Neuronal stem cell (in vitro differentiated cells): ENCODE measurements at regions not wholly inside any gene's neighbourhood (a gene's known extent, or its start where the extent isn't known, plus 50 kb on each side); places are given as distances from the start of the nearest gene placed in this dataset.

Experiments
- DNase-seq: peaks from one replicate; pipeline ENCODE4 v3.0.0-alpha.2; 2013; ENCODE audit warnings: low spot score
- H2AFZ ChIP-seq: one replicate; pipeline ENCODE4 v1.6.1; 2013; ENCODE audit warnings: mild to moderate bottlenecking, low read length, inconsistent platforms
- H2AK5ac ChIP-seq: 2 replicates; pipeline ENCODE4 v1.6.1; 2013; ENCODE audit warnings: low read depth, mild to moderate bottlenecking, inconsistent platforms, low read length, moderate library complexity, mixed read lengths
- H2BK120ac ChIP-seq: 2 replicates; pipeline ENCODE4 v1.6.1; 2013; ENCODE audit warnings: low read depth, mild to moderate bottlenecking, inconsistent platforms, low read length, moderate library complexity, mixed read lengths
- H2BK12ac ChIP-seq: one replicate; pipeline ENCODE4 v1.6.1; 2013; ENCODE audit warnings: low read length, inconsistent platforms
- H2BK15ac ChIP-seq: 2 replicates; pipeline ENCODE4 v1.6.1; 2013; ENCODE audit warnings: mild to moderate bottlenecking, low read length, inconsistent platforms, mixed read lengths
- H2BK5ac ChIP-seq: one replicate; pipeline ENCODE4 v1.6.1; 2013; ENCODE audit warnings: inconsistent platforms, mild to moderate bottlenecking, low read length, moderate library complexity
- H3K14ac ChIP-seq: one replicate; pipeline ENCODE4 v1.6.1; 2013; ENCODE audit warnings: low read length, inconsistent platforms
- H3K18ac ChIP-seq: 2 replicates; pipeline ENCODE4 v1.6.1; 2013; ENCODE audit warnings: low read length, inconsistent platforms
- H3K23ac ChIP-seq: 2 replicates; pipeline ENCODE4 v1.6.1; 2013; ENCODE audit warnings: low read depth, mild to moderate bottlenecking, mixed read lengths, low read length, inconsistent platforms; ENCODE audit not compliant: poor library complexity
- H3K27ac ChIP-seq: replicated peaks from 3 replicates; pipeline ENCODE4 v1.5.1; 2013; ENCODE audit warnings: low read length, inconsistent platforms
- H3K27me3 ChIP-seq, 3 experiments: 2 replicates each; pipeline ENCODE4 v1.6.1; 2013; ENCODE audit warnings: low read length in 3 of 3, mild to moderate bottlenecking in 2 of 3, inconsistent platforms in 1 of 3, low read depth in 1 of 3, mixed read lengths in 1 of 3, moderate library complexity in 1 of 3; ENCODE audit not compliant: control insufficient read depth in 3 of 3, insufficient read depth in 3 of 3
- H3K36me3 ChIP-seq, 2 donors: replicated peaks in 1 of 2; 2 replicates each; pipeline ENCODE4 v1.6.1; 2013; ENCODE audit warnings: low read length in 2 of 2; ENCODE audit not compliant: control insufficient read depth in 2 of 2, insufficient read depth in 2 of 2
- H3K4ac ChIP-seq: 2 replicates; pipeline ENCODE4 v1.6.1; 2013; ENCODE audit warnings: inconsistent platforms, mild to moderate bottlenecking, low read length, moderate library complexity
- H3K4me1 ChIP-seq, 2 donors: 1 replicate in 1 of 2; 2 replicates in 1 of 2; pipeline ENCODE4 v1.6.1; 2013; ENCODE audit warnings: low read length in 2 of 2, low read depth in 1 of 2; ENCODE audit not compliant: control insufficient read depth in 2 of 2, insufficient read depth in 1 of 2
- H3K4me2 ChIP-seq: one replicate; pipeline ENCODE4 v1.6.1; 2013; ENCODE audit warnings: mild to moderate bottlenecking, low read length, inconsistent platforms; ENCODE audit not compliant: insufficient read depth, poor library complexity, severe bottlenecking
- H3K4me3 ChIP-seq, 2 donors: 2 replicates each; pipeline ENCODE4 v1.5.1; 2013; ENCODE audit warnings: low read length in 2 of 2, mild to moderate bottlenecking in 2 of 2, inconsistent platforms in 1 of 2, moderate library complexity in 1 of 2
- H3K79me1 ChIP-seq: one replicate; pipeline ENCODE4 v1.6.1; 2013; ENCODE audit warnings: low read depth, mild to moderate bottlenecking, inconsistent platforms, low read length, moderate library complexity
- H3K9ac ChIP-seq: one replicate; pipeline ENCODE4 v1.6.1; 2013; ENCODE audit warnings: mild to moderate bottlenecking, low read depth, low read length, inconsistent platforms; ENCODE audit not compliant: poor library complexity
- H3K9me3 ChIP-seq, 2 donors: replicated peaks in 1 of 2; 2 replicates each; pipeline versions ENCODE3 to v1.6.1; 2013; ENCODE audit warnings: low read length in 2 of 2, mild to moderate bottlenecking in 2 of 2, inconsistent platforms in 1 of 2, low read depth in 1 of 2, mixed read lengths in 1 of 2, moderate library complexity in 1 of 2; ENCODE audit not compliant: control insufficient read depth in 2 of 2, insufficient read depth in 1 of 2
- H4K8ac ChIP-seq: one replicate; pipeline ENCODE4 v1.6.1; 2013; ENCODE audit warnings: low read depth, mild to moderate bottlenecking, inconsistent platforms, low read length, moderate library complexity
- H4K91ac ChIP-seq: one replicate; pipeline ENCODE4 v1.6.1; 2013; ENCODE audit warnings: low read length, low read depth, mild to moderate bottlenecking, inconsistent platforms; ENCODE audit not compliant: poor library complexity
- WGBS, 2 donors: extraction: QIAGEN DNeasy Blood & Tissue Kit; methylation state at CpG; one replicate each; pipeline ENCODE4 v1.1.7; 2013; ENCODE audit warnings: missing lambda C conversion rate in 2 of 2, mixed read lengths in 1 of 2; ENCODE audit not compliant: insufficient read length in 2 of 2, insufficient replicate concordance in 1 of 2; ENCODE audit errors: extremely low coverage in 2 of 2; 5-methylcytosine and 5-hydroxymethylcytosine counted together

DNA sequence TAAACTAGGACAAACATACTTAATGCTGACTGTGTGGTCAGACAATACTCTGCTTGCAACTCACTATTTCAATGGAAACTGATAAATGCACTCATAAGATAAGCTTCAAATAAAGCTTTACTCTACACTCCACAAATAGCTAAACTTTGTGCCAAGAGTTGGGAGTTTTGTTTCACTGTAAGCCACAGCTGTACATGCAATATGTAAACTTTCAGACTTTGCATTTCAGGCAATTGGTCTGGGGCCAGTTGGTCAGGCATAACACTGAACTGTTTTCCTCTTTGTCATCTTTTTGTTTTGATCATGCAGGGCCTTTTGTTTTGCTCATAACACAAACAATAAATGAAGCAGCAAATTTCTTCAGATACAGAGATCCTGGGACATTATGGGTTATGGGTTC, 426.2 kb downstream of the IPO8 start:
- no peak overlapping the region for H3K18ac ChIP-seq
- H3K14ac ChIP-seq: no peak overlapping the region
- H3K79me1 ChIP-seq: no peaks in the 10 kb centered on the region
- H3K9ac ChIP-seq: no peak overlapping the region
- H4K91ac ChIP-seq: no peak overlapping the region
- no peak overlapping the region for H2AFZ ChIP-seq
- H3K23ac ChIP-seq: no peak overlapping the region
- DNase-seq: no peak
- no peak overlapping the region for H4K8ac ChIP-seq
- H3K27ac ChIP-seq: no peak overlapping the region
- H2BK120ac ChIP-seq: no peak overlapping the region
- no peaks in the 10 kb centered on the region for H3K27me3 ChIP-seq
- no peaks in the 10 kb centered on the region for H3K4me1 ChIP-seq
- H2BK12ac ChIP-seq: no peak overlapping the region
- no peak overlapping the region for H3K4ac ChIP-seq
- H3K4me3 ChIP-seq: no peak overlapping the region
- H3K36me3 ChIP-seq: no peaks in the 10 kb centered on the region
- H3K9me3 ChIP-seq: peaks cover 0 to 8% of the 10 kb centered on the region in 2 donors
- no peak overlapping the region for H2BK5ac ChIP-seq
- no peak overlapping the region for H3K4me2 ChIP-seq
- H2AK5ac ChIP-seq: no peak overlapping the region
- no peak overlapping the region for H2BK15ac ChIP-seq

DNA sequence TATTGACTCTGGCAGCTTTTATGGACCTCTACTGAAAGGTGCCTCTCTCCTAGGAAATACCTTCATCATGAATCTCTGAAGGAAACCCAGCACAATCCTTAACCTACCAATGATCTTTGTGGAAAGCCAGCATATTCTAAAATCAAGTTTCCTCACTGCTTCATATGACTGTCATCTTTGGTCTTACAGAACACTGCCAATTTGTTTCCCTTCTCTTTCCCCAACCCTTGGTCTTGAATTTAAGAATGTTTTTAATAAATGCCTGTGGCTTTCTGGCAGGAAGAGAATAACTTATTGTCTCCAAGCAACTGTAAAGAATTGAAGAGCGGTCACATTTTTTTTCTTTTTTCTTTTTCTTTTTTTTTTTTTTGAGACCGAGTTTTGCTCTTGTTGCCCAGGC, 427.6 kb downstream of the IPO8 start:
- H3K4me3 ChIP-seq: no peak overlapping the region
- H3K9ac ChIP-seq: no peak overlapping the region
- no peak overlapping the region for H2BK5ac ChIP-seq
- peaks cover 0 to 8% of the 10 kb centered on the region in 2 donors for H3K9me3 ChIP-seq
- H3K36me3 ChIP-seq: no peaks in the 10 kb centered on the region
- no peak overlapping the region for H3K14ac ChIP-seq
- H3K4ac ChIP-seq: no peak overlapping the region
- no peak overlapping the region for H3K27ac ChIP-seq
- WGBS, 2 donors: no CpG with 5 or more reads among the region's 2 CpGs
- H2AFZ ChIP-seq: no peak overlapping the region
- no peak for DNase-seq
- no peak overlapping the region for H4K8ac ChIP-seq
- no peaks in the 10 kb centered on the region for H3K4me1 ChIP-seq
- no peaks in the 10 kb centered on the region for H3K79me1 ChIP-seq
- no peak overlapping the region for H3K18ac ChIP-seq
- no peak overlapping the region for H2BK15ac ChIP-seq
- no peak overlapping the region for H2AK5ac ChIP-seq
- H3K4me2 ChIP-seq: no peak overlapping the region
- H2BK120ac ChIP-seq: no peak overlapping the region
- H4K91ac ChIP-seq: no peak overlapping the region
- no peaks in the 10 kb centered on the region for H3K27me3 ChIP-seq
- H2BK12ac ChIP-seq: no peak overlapping the region
- no peak overlapping the region for H3K23ac ChIP-seq

DNA sequence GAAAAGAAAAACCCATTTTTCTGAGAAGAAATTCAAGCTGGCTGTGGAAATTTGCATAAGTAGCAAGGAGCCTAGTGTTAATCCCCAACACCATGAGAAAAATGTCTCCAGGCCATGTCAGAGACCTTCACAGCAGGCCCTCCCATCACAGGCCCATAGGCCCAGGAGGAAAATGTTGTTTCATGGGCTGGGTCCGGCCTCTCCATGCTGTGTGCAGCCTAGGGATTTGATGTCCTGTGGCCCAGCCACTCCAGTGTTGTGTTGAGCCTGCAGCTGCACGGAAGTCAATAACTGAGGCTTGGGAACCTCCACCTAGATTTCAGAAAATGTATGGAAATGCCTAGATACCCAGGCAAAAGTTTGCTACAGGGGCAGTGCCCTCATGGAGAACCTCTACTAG, 432.2 kb downstream of the IPO8 start:
- H2AK5ac ChIP-seq: no peak overlapping the region
- H2BK5ac ChIP-seq: no peak overlapping the region
- H2BK12ac ChIP-seq: no peak overlapping the region
- H2BK15ac ChIP-seq: no peak overlapping the region
- H3K23ac ChIP-seq: no peak overlapping the region
- no peaks in the 10 kb centered on the region for H3K79me1 ChIP-seq
- H3K27ac ChIP-seq: no peak overlapping the region
- no peak overlapping the region for H3K4me3 ChIP-seq
- H2AFZ ChIP-seq: no peak overlapping the region
- H3K9me3 ChIP-seq: no peaks in the 10 kb centered on the region
- H4K8ac ChIP-seq: no peak overlapping the region
- no peaks in the 10 kb centered on the region for H3K4me1 ChIP-seq
- WGBS, 2 donors: no CpG with 5 or more reads among the region's 2 CpGs
- DNase-seq: no peak
- H3K27me3 ChIP-seq: no peaks in the 10 kb centered on the region
- H3K14ac ChIP-seq: no peak overlapping the region
- H3K9ac ChIP-seq: no peak overlapping the region
- H3K4me2 ChIP-seq: no peak overlapping the region
- no peak overlapping the region for H3K18ac ChIP-seq
- no peaks in the 10 kb centered on the region for H3K36me3 ChIP-seq
- no peak overlapping the region for H2BK120ac ChIP-seq
- H4K91ac ChIP-seq: no peak overlapping the region
- no peak overlapping the region for H3K4ac ChIP-seq

DNA sequence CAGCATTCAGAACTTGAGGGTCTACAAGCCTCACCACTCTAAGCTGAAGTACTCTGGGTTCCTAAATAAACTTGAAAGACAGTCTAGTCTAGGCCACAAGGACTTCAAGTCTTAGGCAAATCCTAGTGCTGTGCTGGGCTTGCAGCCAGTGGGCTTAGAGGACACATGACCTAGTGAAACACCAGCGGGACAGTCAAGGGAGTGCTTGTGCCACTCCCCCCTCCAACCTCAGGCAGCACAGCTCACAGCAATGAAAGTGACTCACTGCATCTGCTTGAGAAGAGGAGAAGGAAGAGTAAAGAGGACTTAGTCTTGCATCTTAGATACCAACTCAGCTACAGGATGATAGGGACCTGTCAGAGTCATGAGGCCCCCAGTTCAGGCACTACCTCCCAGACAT, 438.1 kb downstream of the IPO8 start:
- Histone ChIP-seq H2AFZ (no peak overlapping the region), H3K9me3 (no peaks in the 10 kb centered on the region), H3K18ac (no peak overlapping the region), H3K4me1 (no peaks in the 10 kb centered on the region), H3K27me3 (no peaks in the 10 kb centered on the region), H2BK15ac (no peak overlapping the region), H3K36me3 (no peaks in the 10 kb centered on the region), H3K4ac (no peak overlapping the region), H4K8ac (no peak overlapping the region), H3K14ac (no peak overlapping the region), H4K91ac (no peak overlapping the region), H3K4me2 (no peak overlapping the region), H3K27ac (no peak overlapping the region), H3K4me3 (no peak overlapping the region), H2BK12ac (no peak overlapping the region), H3K23ac (no peak overlapping the region), H2AK5ac (no peak overlapping the region), H3K9ac (no peak overlapping the region), H2BK120ac (no peak overlapping the region), H3K79me1 (no peaks in the 10 kb centered on the region), H2BK5ac (no peak overlapping the region)
- DNase-seq: no peak
- no CpG with 5 or more reads among the region's 1 CpG for WGBS, 2 donors
